Upper lobe of left lung (tissue), 4 donors: ENCODE measurements at regions not wholly inside any gene's neighbourhood (a gene's known extent, or its start where the extent isn't known, plus 50 kb on each side); places are given as distances from the start of the nearest gene placed in this dataset.

Experiments
- CTCF ChIP-seq, 6 experiments: fragments of 450-650 bp in 4 of 6; fragments of 200-600 bp in 2 of 6; sonication (generic) in 2 of 6; IDR thresholded peaks; one replicate each; pipeline ENCODE4 v1.5.1; 2016 to 2019; ENCODE audit warnings: antibody characterized with exemption in 6 of 6
- EP300 ChIP-seq, 4 donors: sonication (generic); formaldehyde crosslinking; IDR thresholded peaks; one replicate each; pipeline ENCODE4 v1.5.1; 2017; ENCODE audit warnings: antibody characterized with exemption in 4 of 4, control low read depth in 2 of 4
- POLR2A ChIP-seq, 4 donors: fragments of 450-650 bp; IDR thresholded peaks; one replicate each; pipeline ENCODE4 v1.5.1; 2016 to 2017; ENCODE audit warnings: antibody characterized with exemption in 4 of 4, mild to moderate bottlenecking in 2 of 4
- POLR2AphosphoS5 ChIP-seq, 2 donors: sonication (generic); formaldehyde crosslinking; IDR thresholded peaks; one replicate each; pipeline ENCODE4 v1.5.1; 2017; ENCODE audit warnings: antibody characterized with exemption in 2 of 2

- TF ChIP-seq POLR2A (IDR thresholded peaks at IDR 0.05) (no peak), CTCF (IDR thresholded peaks at IDR 0.05) (no peak), POLR2AphosphoS5 (IDR thresholded peaks at IDR 0.05) (no peak), EP300 (IDR thresholded peaks at IDR 0.05) (no peak)
Measured at GRCh38 chr22:48754611-48755058, 1073.0 kb downstream of the BRD1 start.
